Limb (tissue), 2 donors: ENCODE measurements at regions not wholly inside any gene's neighbourhood (a gene's known extent, or its start where the extent isn't known, plus 50 kb on each side); places are given as distances from the start of the nearest gene placed in this dataset.

Experiments
- DNase-seq, 2 donors: peaks; one replicate each; pipeline ENCODE4 v3.0.0-alpha.2; 2016; ENCODE audit errors: extremely low spot score in 2 of 2

DNA sequence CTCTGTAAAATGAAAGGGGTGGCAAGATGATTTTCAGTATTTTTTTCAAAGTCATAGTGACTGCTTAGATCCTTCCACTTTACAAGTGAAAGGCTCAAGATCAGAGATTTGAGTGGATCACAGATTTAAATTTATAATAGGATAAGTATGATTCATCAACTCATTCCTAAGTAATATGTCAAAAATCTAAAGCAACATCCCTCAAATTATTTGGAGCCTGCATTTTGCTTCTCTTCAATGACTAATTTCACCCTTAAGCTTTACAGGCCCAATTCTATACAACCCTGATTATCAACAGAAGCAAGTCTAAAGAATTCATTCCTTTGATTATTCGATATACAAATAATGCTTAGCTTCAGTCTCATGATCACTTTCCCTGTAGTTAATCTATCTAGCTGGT, 93.9 kb upstream of the HEY2 start:
- DNase-seq, result no peak

DNA sequence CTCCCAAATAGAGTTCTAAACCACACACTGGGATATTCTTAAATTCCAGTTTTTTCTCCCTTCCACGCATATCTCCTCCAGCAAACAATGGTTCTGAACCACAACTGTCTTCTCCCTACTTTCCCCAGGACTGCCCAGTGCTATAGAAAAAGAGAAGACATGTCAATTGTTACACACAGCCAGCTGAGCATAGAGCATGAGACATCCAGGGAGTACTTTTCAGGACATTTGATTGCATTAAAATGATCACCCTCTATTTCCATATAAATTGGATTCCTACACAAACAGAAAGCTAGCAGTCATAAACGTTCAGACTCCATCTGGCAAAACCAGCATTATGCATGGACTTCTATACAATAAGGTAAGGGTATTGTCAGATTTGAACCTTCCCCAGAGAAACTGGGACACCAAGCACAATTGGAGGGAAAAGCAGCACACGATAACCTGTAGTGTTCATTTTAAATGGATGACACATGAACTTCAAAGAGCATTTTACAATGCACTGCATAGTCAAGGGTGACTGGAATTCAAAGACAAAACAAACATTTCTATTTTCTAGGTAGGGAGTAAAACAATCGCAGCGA, 93.1 kb upstream of the HEY2 start:
- DNase-seq, result no peak

DNA sequence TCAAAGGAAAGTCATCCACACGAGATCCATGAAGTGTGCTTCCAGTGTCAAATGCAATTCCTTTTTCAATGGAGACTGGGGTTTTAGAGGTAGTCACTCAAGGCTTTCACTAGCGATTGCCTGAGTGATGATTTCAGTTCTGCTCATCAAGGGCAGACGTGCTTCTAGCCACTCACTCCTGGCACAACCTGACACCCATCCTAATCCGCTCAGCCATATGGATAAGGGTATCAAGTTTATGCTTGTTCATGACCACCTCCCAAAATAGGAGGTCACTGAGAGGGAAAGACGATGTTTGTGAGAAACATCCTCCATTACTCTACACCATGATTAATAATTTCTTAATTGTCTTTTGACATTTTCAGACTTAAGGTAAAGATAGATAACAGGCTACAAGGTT, 91.3 kb upstream of the HEY2 start:
- DNase-seq, result no peak

DNA sequence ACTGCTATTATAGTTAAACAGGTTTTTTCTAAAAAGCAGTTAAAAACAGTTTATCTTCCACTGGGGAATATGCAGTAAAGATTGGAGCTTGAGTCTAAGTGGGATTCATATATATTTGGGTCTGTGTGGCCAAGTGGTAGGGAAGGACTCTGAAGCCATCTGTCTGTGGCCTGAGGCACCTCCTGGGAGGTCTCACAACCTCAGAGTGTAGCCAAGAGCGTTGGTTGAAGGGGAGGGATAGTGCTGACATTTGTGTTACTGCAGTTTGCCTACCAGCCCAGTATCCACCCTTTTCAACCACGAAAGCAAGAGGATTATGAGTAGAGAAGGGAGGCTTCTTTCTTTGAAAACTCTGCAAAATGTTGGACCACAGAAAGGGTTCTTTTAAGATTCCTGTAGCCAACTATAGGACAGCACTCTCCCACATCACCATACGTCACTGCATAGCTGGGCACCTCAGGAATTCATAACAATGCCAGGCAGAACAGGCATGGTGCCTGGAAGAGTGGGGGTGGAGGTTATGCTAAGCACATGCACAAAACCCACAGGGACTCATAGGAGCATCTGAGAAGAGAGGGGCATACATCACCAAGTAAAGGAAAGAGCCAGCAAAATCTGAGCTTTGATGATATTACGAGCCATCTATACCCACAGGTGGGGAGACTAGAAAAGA, 90.5 kb upstream of the HEY2 start:
- no peak for DNase-seq

DNA sequence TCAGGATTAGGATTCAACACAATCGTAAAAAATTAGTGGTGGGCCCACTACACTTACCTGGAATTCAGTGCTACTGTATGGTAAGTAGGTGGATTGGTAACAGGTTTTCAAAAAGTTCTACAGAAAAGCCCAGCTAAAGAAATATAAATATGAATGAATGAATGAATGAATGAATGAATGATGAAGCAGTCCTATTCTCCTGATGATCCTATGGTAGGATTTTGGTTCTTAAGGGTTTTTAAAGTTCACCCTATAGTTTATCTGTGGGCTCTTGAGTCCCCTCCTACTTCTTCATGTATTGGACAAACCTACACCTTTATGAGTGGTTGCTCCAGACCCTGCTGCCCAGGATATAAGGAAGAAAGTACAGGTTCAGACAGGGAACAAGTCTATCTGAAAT, 89.5 kb upstream of the HEY2 start:
- DNase-seq, result no peak

DNA sequence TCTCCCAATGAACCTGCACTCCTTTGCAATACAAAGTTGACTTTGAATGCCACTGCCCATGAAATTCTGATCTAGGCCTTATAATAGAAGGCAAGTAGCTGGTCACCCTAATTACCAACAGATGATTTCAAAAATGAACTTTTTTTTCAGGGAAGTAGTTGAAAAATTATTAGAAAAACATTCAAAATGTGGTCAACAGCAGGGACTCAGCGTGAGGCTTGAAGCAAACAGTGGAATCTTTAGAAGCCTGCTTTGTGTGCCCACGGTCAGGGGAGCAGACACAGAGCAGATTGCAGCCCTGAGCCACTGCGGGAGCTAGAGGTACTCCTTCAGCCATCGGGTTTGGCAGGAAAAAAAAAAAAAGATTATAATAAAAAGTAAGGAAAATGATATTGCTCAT, 87.1 kb upstream of the HEY2 start:
- no peak for DNase-seq

DNA sequence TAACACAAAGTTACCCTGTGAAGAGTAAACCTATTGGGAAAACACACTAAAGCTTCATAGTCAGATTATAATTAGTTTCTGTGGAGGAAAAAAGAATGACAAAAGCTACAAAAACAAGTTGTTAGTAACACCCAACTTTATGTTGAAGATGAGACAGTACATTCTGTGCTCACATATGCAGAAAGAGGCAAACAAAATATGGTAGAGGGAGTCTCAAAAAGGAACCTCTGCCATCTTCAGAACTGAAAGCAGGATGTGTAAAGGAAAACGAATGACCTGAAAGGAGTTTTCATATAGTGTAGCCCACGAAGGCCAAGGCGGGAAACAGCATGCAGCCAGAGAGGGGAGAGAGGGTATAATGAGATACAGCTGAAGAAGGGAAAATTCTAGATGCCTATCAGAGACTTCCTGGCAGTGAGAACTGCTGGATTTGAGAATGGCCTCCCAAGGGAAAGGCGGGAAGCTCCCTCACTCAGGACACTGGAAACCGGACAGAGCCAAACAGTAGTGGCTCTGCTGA, 84.1 kb upstream of the HEY2 start:
- no peak for DNase-seq

DNA sequence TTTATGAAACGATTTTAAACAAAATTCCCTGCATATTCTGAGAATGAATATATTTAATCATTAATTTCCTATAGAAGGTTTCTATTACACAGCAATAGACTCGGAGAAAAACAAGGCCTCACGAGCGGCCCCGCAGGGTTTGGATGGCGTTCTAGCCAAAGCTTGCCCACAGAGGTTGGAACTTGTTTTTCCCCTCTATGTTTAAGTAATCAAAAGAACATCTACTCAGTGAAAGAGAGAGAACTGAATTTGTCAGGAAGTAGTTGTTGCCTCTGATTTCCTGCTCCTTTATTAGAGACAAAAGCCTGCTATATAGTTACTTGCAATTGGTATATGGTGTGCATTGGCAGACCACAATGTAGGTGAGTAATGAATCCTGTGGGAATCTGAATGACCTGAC, 82.1 kb upstream of the HEY2 start:
- no peak for DNase-seq

DNA sequence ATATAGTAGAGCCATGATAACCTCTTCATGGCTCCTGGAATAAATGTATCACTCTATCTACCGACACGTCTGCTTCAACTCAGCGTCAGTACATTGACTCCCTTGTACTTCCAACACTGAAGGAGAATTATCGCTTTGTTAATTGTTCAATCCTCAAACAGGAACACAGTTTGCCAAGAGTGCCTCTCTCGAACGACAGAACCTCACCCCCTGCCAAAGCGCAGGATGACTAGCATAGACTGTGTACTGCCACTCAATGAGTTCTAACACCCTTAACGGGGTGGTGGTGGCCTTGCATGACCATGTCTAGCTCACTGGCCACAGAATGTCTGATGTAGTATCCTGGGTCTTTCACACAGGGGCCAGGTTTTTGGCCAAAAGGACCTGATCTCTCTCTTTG, 81.4 kb upstream of the HEY2 start:
- no peak for DNase-seq

DNA sequence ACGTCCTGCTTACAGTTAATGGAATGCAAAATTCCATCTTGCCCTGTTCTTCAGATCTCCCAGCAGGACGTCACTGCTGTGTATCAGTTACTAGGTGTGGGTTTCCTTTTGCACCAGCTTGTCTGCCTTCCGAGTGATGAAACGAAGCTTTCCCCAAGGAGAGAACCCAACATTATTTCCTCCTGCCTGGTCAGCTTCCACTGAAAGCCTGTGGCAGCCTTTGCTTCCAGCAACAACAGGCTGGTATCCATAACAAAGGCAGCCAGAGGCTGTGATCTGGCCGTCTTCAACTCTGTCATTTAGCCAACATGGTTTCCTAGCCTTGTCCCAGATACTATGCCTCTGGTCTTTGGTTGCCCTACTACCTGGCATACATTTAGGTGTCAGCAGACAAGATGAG, 78.9 kb upstream of the HEY2 start:
- peak in 1 of 2 donors; percentile 5 for DNase-seq

DNA sequence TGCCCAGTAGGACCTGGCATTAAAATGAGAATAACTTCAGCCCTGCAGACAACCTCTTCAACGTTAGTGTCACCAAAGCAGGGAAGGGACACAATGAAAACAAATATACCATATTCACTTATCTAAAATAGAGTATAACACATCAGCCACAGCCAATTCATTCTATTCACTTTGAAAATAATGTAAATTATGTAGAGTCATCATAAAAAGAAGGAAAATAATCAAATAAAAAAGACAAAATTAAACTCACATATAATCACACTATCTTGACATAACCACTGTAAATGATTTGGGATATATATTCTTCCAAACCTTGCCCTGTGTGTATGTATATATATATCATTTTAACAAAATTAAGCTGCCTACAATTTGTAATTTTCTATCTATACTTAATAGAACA, 78.1 kb upstream of the HEY2 start:
- no peak for DNase-seq

DNA sequence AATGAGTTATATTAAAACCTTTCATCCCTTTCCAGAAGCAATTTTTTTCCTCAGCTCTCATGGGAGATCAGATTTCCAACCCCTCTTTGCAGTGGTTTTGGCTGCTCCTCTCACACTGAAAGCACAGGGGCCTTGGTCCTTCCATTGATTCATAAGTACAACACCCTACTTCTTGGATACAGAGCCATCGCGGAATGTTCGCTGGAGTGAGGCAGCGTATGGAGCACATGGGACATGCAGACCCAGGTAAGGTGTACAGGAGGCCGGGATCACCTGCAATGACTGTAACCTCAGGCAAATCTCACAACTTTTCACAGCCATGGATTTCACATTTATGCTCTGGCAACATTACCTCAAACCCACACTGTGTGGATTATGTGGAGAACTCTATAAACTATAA, 75.2 kb upstream of the HEY2 start:
- no peak for DNase-seq

DNA sequence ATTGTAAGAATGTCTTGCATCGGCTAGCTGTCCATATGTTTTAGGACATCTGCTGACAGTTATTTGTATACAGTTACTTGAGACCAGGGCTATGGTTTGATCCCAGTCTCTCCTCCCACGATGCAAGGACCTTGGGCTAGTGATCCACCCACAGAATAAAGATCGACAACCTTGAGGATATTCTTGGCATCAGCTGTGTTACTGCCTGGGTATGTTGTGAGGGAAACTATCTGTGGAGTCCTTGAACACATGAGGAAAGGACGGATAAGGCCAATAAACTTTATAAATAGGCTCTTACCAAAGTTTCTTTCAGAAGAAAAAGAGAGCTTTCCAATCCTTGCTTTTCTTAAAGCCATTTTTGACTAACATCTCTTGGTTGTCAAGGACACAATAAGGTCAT, 70.8 kb upstream of the HEY2 start:
- DNase-seq, result no peak

DNA sequence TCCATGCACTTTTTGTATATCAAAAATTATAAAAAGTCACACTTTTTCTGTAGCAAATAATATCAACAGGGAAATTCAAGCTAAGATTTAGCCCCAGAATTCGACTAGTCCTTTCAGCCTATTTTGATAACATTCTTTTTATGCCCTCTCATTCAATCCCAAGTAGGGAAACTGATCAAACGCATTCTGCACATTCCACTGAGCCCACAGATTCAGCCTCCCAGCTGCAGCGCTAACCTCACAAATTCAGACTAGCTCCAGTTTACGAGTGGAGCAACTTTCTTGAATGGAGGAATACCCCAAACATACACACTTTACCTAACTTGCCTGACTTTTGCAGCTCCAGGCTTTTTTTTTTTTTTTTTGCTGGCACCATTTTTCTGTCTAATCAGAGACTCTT, 70.3 kb upstream of the HEY2 start:
- no peak for DNase-seq

DNA sequence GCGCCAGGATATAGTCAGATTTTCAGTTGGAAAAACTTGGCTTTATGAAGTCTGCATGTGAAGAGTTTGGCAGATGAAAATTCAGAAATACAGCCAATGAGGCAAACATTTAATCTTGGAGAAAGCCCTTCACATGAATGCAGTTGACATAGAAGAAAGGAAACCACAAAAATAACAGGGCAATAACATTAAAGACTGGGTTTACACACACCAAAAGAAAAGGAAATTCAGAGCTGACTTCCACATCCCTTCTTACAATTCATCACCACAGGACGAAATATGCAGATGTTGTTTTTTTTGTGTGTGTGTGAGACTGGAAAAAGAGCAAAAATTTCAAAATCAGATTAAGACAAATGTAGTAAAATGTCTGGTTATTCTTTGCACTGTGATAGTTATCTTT, 69.8 kb upstream of the HEY2 start:
- DNase-seq, result no peak

DNA sequence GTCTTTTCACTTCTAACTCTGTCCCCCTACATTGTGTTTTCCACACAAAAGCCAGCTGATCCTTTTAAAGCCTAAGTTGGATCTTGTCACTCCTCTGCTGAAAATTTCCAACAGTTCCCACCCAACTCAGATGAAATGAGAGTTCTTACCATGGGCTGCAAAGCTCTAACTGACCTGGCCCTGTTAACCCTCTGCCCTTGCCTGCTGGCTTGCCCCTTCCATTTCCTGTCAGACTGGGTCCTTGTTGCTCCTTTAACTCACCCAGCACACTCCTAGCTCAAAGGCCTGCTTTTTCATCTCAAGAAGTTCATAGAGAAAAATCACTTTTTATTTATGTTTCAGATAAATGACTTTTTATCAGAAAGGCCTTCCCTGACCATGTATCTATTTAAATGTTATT, 66.5 kb upstream of the HEY2 start:
- no peak for DNase-seq

DNA sequence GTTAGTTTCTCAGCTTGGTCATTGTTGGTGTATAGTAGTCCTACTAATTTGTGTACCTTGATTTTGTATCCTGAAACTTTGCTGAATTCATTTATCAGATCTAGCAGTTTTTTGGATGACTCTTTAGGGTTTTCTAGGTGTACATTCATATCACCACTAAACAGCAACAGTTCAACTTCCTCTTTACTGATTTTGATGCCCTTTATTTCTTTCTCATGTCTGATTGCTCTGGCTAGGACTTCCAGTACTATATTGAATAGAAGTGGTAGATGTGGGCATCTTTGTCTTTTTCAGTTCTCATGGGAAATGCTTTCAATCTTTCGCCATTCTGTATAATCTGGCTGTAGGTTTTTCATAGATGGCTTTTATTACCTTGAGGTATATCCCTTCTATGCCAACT, 61.3 kb upstream of the HEY2 start:
- DNase-seq, result no peak

DNA sequence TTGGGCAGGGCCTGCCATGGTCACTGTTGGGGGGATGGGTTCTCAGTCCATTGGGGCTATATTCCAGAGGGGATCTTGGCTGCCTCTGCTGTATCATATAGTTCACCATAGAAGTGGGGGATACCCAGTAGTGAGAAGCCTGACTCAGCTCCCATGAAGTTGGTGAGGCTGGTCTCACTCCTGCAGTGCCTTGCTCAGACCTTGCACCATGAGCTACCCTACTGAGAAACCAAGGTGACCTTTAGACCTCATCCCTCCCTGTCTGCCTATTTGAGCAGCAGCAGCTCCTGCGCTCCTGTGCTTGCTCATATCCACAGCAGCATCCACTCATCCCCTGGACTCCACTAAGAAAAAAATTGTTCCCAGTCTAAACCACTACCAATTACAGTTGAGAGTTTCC, 56.0 kb upstream of the HEY2 start:
- no peak for DNase-seq

DNA sequence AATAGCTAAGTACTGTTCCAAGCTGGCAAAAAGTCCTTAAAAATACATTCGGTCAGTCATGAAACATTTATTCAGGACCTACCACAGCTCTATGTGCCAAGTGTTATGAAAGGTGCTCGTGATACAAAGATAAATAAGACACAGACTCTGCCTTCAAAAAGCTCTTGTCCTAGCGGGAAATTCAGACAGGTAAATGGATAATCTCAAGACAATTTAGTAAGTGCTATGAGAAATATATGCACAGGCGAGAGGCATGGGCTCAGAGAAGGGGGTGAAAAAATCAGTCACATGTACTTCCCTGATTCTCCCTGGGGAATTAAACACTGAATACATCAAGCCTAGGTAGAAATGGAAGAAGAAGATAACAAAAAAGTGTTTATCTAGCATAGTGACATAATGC, 49.8 kb upstream of the HEY2 start:
- DNase-seq, result no peak
